Upper lobe of right lung (tissue), 1 donor: ENCODE measurements at regions not wholly inside any gene's neighbourhood (a gene's known extent, or its start where the extent isn't known, plus 50 kb on each side); places are given as distances from the start of the nearest gene placed in this dataset.
"Not testable (repeated sequence)": the region's sequence is repeated elsewhere in the genome, so short reads cannot be mapped to it uniquely, and the experiment has no call there.

Experiments
- ATAC-seq: fragments of 200-7000 bp; cut with Tn5 transposase; one replicate; pipeline ENCODE4 v1.9.1; 2020; ENCODE audit warnings: mild to moderate bottlenecking, moderate library complexity
- DNase-seq: peaks from one replicate; pipeline ENCODE4 v3.0.0-alpha.2; 2020
- H3K27ac ChIP-seq: fragments of 200-600 bp; one replicate; pipeline ENCODE4 v1.8.0; 2022
- H3K27me3 ChIP-seq: fragments of 200-600 bp; one replicate; pipeline ENCODE4 v1.8.0; 2022; ENCODE audit warnings: mild to moderate bottlenecking
- H3K36me3 ChIP-seq: fragments of 200-600 bp; one replicate; pipeline ENCODE4 v1.8.0; 2022
- H3K4me1 ChIP-seq: fragments of 200-600 bp; one replicate; pipeline ENCODE4 v1.8.0; 2022
- H3K4me3 ChIP-seq: fragments of 200-600 bp; one replicate; pipeline ENCODE4 v1.8.0; 2022; ENCODE audit warnings: mild to moderate bottlenecking
- H3K9me3 ChIP-seq: fragments of 200-600 bp; one replicate; pipeline ENCODE4 v1.8.0; 2022
- CTCF ChIP-seq: fragments of 200-600 bp; IDR thresholded peaks from one replicate; pipeline ENCODE4 v1.8.0; 2022; ENCODE audit warnings: antibody characterized with exemption
- intact Hi-C: fragments of 100-400 bp; cut with DNase I; formaldehyde crosslinking; loops from one replicate; pipeline ENCODE4 v1.11.0; 2022
- donor health status: DM: no; HTN: yes; CAD: no; lungs with severe emphysema.

- DNase-seq (no peak), ATAC-seq (no peak)
- H3K9me3 ChIP-seq, result no peaks in the 10 kb centered on the region
- H3K27ac ChIP-seq, result no peak overlapping the region
- H3K4me1 ChIP-seq, result no peaks in the 10 kb centered on the region
- no peak for TF ChIP-seq CTCF
- H3K36me3 ChIP-seq, result no peaks in the 10 kb centered on the region
- no peaks in the 10 kb centered on the region for H3K27me3 ChIP-seq
- intact Hi-C loops, result no loop called here
- no peak overlapping the region for H3K4me3 ChIP-seq
Measured at GRCh38 chr2:48229063-48229462, 85.4 kb upstream of the FOXN2 start.

GRCh38 chr2:48230834-48231233 lies 83.6 kb upstream of the FOXN2 start:
- H3K4me1 ChIP-seq, result no peaks in the 10 kb centered on the region
- DNase-seq (no peak), ATAC-seq (no peak)
- intact Hi-C loops, result no loop called here
- no peaks in the 10 kb centered on the region for H3K9me3 ChIP-seq
- no peak overlapping the region for H3K4me3 ChIP-seq
- no peaks in the 10 kb centered on the region for H3K27me3 ChIP-seq
- H3K27ac ChIP-seq, result no peak overlapping the region
- TF ChIP-seq CTCF, result no peak
- H3K36me3 ChIP-seq, result no peaks in the 10 kb centered on the region

DNA sequence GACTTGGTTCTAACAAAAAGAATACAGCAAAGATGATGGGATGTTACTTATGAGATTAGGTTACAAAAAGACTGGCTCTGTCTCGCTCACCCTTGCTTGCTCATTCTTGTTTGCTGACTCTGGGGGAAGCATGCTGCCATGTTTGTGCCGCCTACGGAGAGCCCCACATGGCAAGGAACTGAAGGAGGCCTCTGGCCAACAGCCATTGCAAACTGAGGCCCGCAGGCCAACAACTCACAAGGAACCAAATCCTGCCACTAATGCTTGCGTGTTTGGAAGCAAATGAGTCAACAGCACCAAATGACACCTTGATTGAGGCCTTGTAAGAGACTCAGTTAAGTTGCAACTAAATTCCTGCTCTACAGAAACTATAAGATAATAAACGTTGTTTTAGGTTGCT lies 82.1 kb upstream of the FOXN2 start:
- no peak overlapping the region for H3K4me3 ChIP-seq
- intact Hi-C loops, result no loop called here

DNA sequence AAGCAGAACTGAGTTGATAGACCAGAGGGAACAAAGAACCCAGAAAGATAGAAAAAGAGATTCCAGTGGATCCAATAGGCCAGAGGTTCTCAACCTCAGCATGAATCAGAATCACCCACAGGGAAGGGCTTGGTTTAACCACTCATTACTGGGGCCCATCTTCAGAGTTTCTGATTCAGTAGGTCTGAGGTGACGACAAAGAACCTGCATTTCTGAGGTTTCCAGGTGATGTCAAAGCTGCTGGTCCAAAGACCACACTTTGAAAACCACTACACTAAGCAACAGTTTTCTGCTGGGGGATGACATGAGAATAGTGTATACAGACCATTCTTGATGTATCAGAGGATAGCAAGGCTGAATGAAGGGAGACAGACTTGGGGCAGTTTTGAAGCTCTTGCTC lies 81.5 kb upstream of the FOXN2 start:
- DNase-seq (no peak), ATAC-seq (no peak)
- intact Hi-C loops, result no loop called here
- H3K36me3 ChIP-seq, result no peaks in the 10 kb centered on the region
- H3K27me3 ChIP-seq, result no peaks in the 10 kb centered on the region
- TF ChIP-seq CTCF, result no peak
- H3K27ac ChIP-seq, result no peak overlapping the region
- H3K9me3 ChIP-seq, result no peaks in the 10 kb centered on the region
- H3K4me1 ChIP-seq, result no peaks in the 10 kb centered on the region
- H3K4me3 ChIP-seq, result no peak overlapping the region

More for the DNA sequence above, 82.1 kb upstream of the FOXN2 start:
- H3K27me3 ChIP-seq, result no peaks in the 10 kb centered on the region
- H3K9me3 ChIP-seq, result no peaks in the 10 kb centered on the region
- ATAC-seq, result no peak
- no peaks in the 10 kb centered on the region for H3K36me3 ChIP-seq
- TF ChIP-seq CTCF, result no peak
- no peak overlapping the region for H3K27ac ChIP-seq
- no peak for DNase-seq
- no peaks in the 10 kb centered on the region for H3K4me1 ChIP-seq

DNA sequence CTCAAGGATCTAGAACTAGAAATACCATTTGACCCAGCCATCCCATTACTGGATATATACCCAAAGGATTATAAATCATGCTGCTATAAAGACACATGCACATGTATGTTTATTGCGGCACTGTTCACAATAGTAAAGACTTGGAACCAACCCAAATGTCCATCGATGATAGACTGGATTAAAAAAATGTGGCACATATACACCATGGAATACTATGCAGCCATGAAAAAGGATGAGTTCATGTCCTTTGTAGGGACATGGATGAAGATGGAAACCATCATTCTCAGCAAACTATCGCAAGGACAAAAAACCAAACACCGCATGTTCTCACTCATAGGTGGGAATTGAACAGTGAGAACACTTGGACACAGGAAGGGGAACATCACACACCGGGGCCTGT lies 80.7 kb upstream of the FOXN2 start:
- DNase-seq, H3K27me3 ChIP-seq, intact Hi-C loops, H3K4me3 ChIP-seq, H3K4me1 ChIP-seq, H3K27ac ChIP-seq, H3K36me3 ChIP-seq, H3K9me3 ChIP-seq, ATAC-seq: not testable (repeated sequence)

GRCh38 chr2:48235076-48235475 lies 79.4 kb upstream of the FOXN2 start:
- Histone ChIP-seq H3K4me1 (no peaks in the 10 kb centered on the region), H3K27me3 (no peaks in the 10 kb centered on the region), H3K36me3 (no peaks in the 10 kb centered on the region), H3K4me3 (no peak overlapping the region), H3K9me3 (no peaks in the 10 kb centered on the region), H3K27ac (no peak overlapping the region)
- DNase-seq, result no peak
- no peak for ATAC-seq
- intact Hi-C loops, result no loop called here
- no peak for TF ChIP-seq CTCF
